DOHH2 (cell line): ENCODE measurements at regions not wholly inside any gene's neighbourhood (a gene's known extent, or its start where the extent isn't known, plus 50 kb on each side); places are given as distances from the start of the nearest gene placed in this dataset.

ENCODE experiments used
- H3F3A ChIP-seq: fragments of 200-600 bp; sonication (generic), shearing (Covaris generic); 2 replicates; pipeline ENCODE4 v1.6.0; 2016; ENCODE audit warnings: antibody characterized with exemption, mild to moderate bottlenecking; ENCODE audit not compliant: control insufficient read depth, insufficient read depth
- H3K27ac ChIP-seq: fragments of 200-600 bp; sonication (generic); 2 replicates; pipeline ENCODE4 v1.5.1; 2014; ENCODE audit warnings: low read depth, mild to moderate bottlenecking, low read length, moderate library complexity
- H3K27me3 ChIP-seq: fragments of 200-600 bp; sonication (generic); 2 replicates; pipeline ENCODE4 v1.6.1; 2014; ENCODE audit warnings: mild to moderate bottlenecking, low read length, mixed read lengths; ENCODE audit not compliant: control insufficient read depth
- H3K36me3 ChIP-seq: fragments of 200-600 bp; sonication (generic); 2 replicates; pipeline ENCODE4 v1.6.1; 2014; ENCODE audit warnings: mild to moderate bottlenecking, low read length, moderate library complexity, mixed read lengths; ENCODE audit not compliant: control insufficient read depth
- H3K4me1 ChIP-seq: fragments of 200-600 bp; sonication (generic); 2 replicates; pipeline ENCODE4 v1.6.1; 2014; ENCODE audit warnings: mild to moderate bottlenecking, low read length, mixed read lengths; ENCODE audit not compliant: control insufficient read depth
- H3K4me2 ChIP-seq: fragments of 200-600 bp; sonication (generic); 2 replicates; pipeline ENCODE4 v1.6.0; 2014; ENCODE audit warnings: mild to moderate bottlenecking, low read length, moderate library complexity
- H3K4me3 ChIP-seq: fragments of 200-600 bp; sonication (generic); 2 replicates; pipeline ENCODE4 v1.5.1; 2014; ENCODE audit warnings: mild to moderate bottlenecking, low read length, mixed read lengths
- H3K79me2 ChIP-seq: fragments of 200-600 bp; sonication (generic); 2 replicates; pipeline ENCODE4 v1.6.1; 2014; ENCODE audit warnings: mild to moderate bottlenecking, low read length, mixed read lengths; ENCODE audit not compliant: control insufficient read depth
- H3K9me2 ChIP-seq: fragments of 200-600 bp; sonication (generic); replicated peaks from 2 replicates; pipeline ENCODE4 v1.6.1; 2014; ENCODE audit warnings: mild to moderate bottlenecking, low read length, mixed read lengths; ENCODE audit not compliant: control insufficient read depth
- H3K9me3 ChIP-seq: fragments of 200-600 bp; sonication (generic); 2 replicates; pipeline ENCODE4 v1.6.1; 2014; ENCODE audit warnings: antibody characterized with exemption, low read length, mixed read lengths; ENCODE audit not compliant: control insufficient read depth, insufficient read depth
- H4K20me1 ChIP-seq: fragments of 200-600 bp; sonication (generic); 2 replicates; pipeline ENCODE4 v1.6.0; 2014; ENCODE audit warnings: low read depth, mild to moderate bottlenecking, antibody characterized with exemption, low read length, moderate library complexity; ENCODE audit not compliant: control insufficient read depth, insufficient read depth
- CTCF ChIP-seq: fragments of 200-600 bp; sonication (generic); IDR thresholded peaks from one replicate; pipeline ENCODE4 v1.5.1; 2014; ENCODE audit warnings: antibody characterized with exemption, mild to moderate bottlenecking, low read depth, low read length; ENCODE audit not compliant: poor library complexity, severe bottlenecking
- EZH2phosphoT487 ChIP-seq: fragments of 200-600 bp; sonication (generic); IDR thresholded peaks from 2 replicates; pipeline ENCODE4 v1.6.1; 2017; ENCODE audit warnings: borderline replicate concordance, mild to moderate bottlenecking, antibody characterized with exemption, low read length, moderate library complexity, mixed read lengths

- Histone ChIP-seq H3K4me1 (no peaks in the 10 kb centered on the region), H3K79me2 (no peaks in the 10 kb centered on the region), H3K27ac (no peak overlapping the region), H3K36me3 (no peaks in the 10 kb centered on the region), H3K4me3 (no peak overlapping the region), H3K9me2 (no peaks in the 10 kb centered on the region), H3K4me2 (no peak overlapping the region), H3F3A (no peaks in the 10 kb centered on the region), H4K20me1 (no peaks in the 10 kb centered on the region), H3K9me3 (no peaks in the 10 kb centered on the region), H3K27me3 (no peaks in the 10 kb centered on the region)
- TF ChIP-seq CTCF (no peak), EZH2phosphoT487 (no peak)
Measured at GRCh38 chr2:187702157-187702556, 147.9 kb upstream of the TFPI start.

- TF ChIP-seq EZH2phosphoT487, result no peak
- TF ChIP-seq CTCF, result no peak
- no peak overlapping the region for H3K4me2 ChIP-seq
Measured at GRCh38 chr2:187708272-187708671, 154.0 kb upstream of the TFPI start.

GRCh38 chr2:187709065-187709464 is 154.8 kb upstream of the TFPI start:
- Histone ChIP-seq H3K27ac (no peak overlapping the region), H3K4me3 (no peak overlapping the region), H3K79me2 (no peaks in the 10 kb centered on the region), H3K36me3 (no peaks in the 10 kb centered on the region), H3K9me3 (no peaks in the 10 kb centered on the region), H3K4me2 (no peak overlapping the region), H3K27me3 (no peaks in the 10 kb centered on the region), H3K4me1 (no peaks in the 10 kb centered on the region), H4K20me1 (no peaks in the 10 kb centered on the region), H3K9me2 (no peaks in the 10 kb centered on the region), H3F3A (no peaks in the 10 kb centered on the region)
- no peak for TF ChIP-seq CTCF
- no peak for TF ChIP-seq EZH2phosphoT487

More at GRCh38 chr2:187708272-187708671, 154.0 kb upstream of the TFPI start:
- Histone ChIP-seq H3K79me2 (no peaks in the 10 kb centered on the region), H3K4me3 (no peak overlapping the region), H3K36me3 (no peaks in the 10 kb centered on the region), H3K9me3 (no peaks in the 10 kb centered on the region), H4K20me1 (no peaks in the 10 kb centered on the region), H3K27me3 (no peaks in the 10 kb centered on the region), H3K27ac (no peak overlapping the region), H3F3A (no peaks in the 10 kb centered on the region), H3K4me1 (no peaks in the 10 kb centered on the region), H3K9me2 (no peaks in the 10 kb centered on the region)
